GM12878 (cell line): ENCODE measurements at regions not wholly inside any gene's neighbourhood (a gene's known extent, or its start where the extent isn't known, plus 50 kb on each side); places are given as distances from the start of the nearest gene placed in this dataset.

Experiments used
- ATAC-seq: fragments of 200-7000 bp; cut with Tn5 transposase; 3 replicates; pipeline ENCODE4 v1.9.1; 2020; ENCODE audit warnings: mild to moderate bottlenecking, moderate library complexity
- BruUV-seq: library from RNA; stranded (reverse); fragments of 400-500 nt; replicated peaks from 2 replicates; lab custom pipeline; 2021; lab: Mats Ljungman, UMichigan
- CTCF ChIA-PET: fragments of 300-600 bp; sonication (Branson Sonifier 250); formaldehyde crosslinking; extraction: SDS; loops from one replicate; lab custom pipeline; 2021; ENCODE audit warnings: inconsistent platforms; lab: Yijun Ruan, JAX
- POLR2A ChIA-PET: fragments of 350-600 bp; formaldehyde crosslinking; extraction: SDS; loops from one replicate; lab custom pipeline; 2021; ENCODE audit warnings: inconsistent platforms; lab: Charles Lee
- RAD21 ChIA-PET: fragments of 300-600 bp; sonication (Branson Sonifier 250); formaldehyde crosslinking; loops from one replicate; lab custom pipeline; 2023; ENCODE audit warnings: antibody characterized with exemption; ENCODE audit not compliant: unreplicated experiment; lab: Charles Lee
- SMC1A ChIA-PET: fragments of 300-600 bp; sonication (Branson Sonifier 250); formaldehyde crosslinking; loops from one replicate; lab custom pipeline; 2023; ENCODE audit not compliant: unreplicated experiment, uncharacterized antibody; lab: Charles Lee
- DNase-seq: peaks from one replicate; pipeline ENCODE4 v3.0.0-alpha.2; 2011; ENCODE audit warnings: low read depth, low spot score
- FAIRE-seq: peaks from 3 replicates; lab custom pipeline; 2011; peaks lifted over from hg19 to GRCh38; lab: Jason Lieb, UNC
- H2AFZ ChIP-seq: 2 replicates; pipeline ENCODE4 v1.6.0; 2011; ENCODE audit warnings: low read depth, low read length, control low read depth; ENCODE audit not compliant: control insufficient read depth
- H3K27ac ChIP-seq: 2 replicates; pipeline ENCODE4 v1.5.1; 2011; ENCODE audit warnings: control low read depth; ENCODE audit not compliant: control insufficient read depth, insufficient read depth
- H3K27me3 ChIP-seq, 2 experiments: replicated peaks in 1 of 2; 2 replicates each; pipeline versions ENCODE4 v1.6.0 to v1.6.1; 2011; ENCODE audit warnings: low read length in 1 of 2; ENCODE audit not compliant: control insufficient read depth in 2 of 2, insufficient read depth in 2 of 2
- H3K36me3 ChIP-seq, 2 experiments: 2 replicates each; pipeline ENCODE4 v1.5.1; 2011; ENCODE audit warnings: low read length in 1 of 2; ENCODE audit not compliant: control insufficient read depth in 2 of 2, insufficient read depth in 2 of 2
- H3K4me1 ChIP-seq: 2 replicates; pipeline ENCODE4 v1.6.1; 2011; ENCODE audit warnings: mild to moderate bottlenecking, low read length, moderate library complexity, mixed read lengths; ENCODE audit not compliant: control insufficient read depth, insufficient read depth
- H3K4me2 ChIP-seq: 2 replicates; pipeline ENCODE4 v1.6.0; 2011; ENCODE audit warnings: control low read depth; ENCODE audit not compliant: control insufficient read depth, insufficient read depth
- H3K4me3 ChIP-seq: fragments of 200-600 bp; sonication (generic); 2 replicates; pipeline ENCODE4 v1.5.1; 2016
- H3K79me2 ChIP-seq: 2 replicates; pipeline ENCODE4 v1.6.0; 2011; ENCODE audit warnings: low read length; ENCODE audit not compliant: control insufficient read depth, insufficient read depth
- H3K9ac ChIP-seq: 2 replicates; pipeline ENCODE4 v1.8.0; 2011; ENCODE audit warnings: low read length, control low read depth, mixed read lengths; ENCODE audit not compliant: control insufficient read depth, insufficient read depth
- H3K9me3 ChIP-seq: replicated peaks from 3 replicates; pipeline ENCODE4 v1.5.1; 2011; ENCODE audit warnings: mild to moderate bottlenecking, low read length; ENCODE audit not compliant: control insufficient read depth, insufficient read depth
- H4K20me1 ChIP-seq: 2 replicates; pipeline ENCODE4 v1.6.0; 2011; ENCODE audit not compliant: control insufficient read depth, insufficient read depth
- E4F1 ChIP-seq: fragments of 450-650 bp; IDR thresholded peaks from 2 replicates; pipeline ENCODE4 v1.6.1; 2018; ENCODE audit warnings: borderline replicate concordance, mild to moderate bottlenecking; ENCODE audit not compliant: partially characterized antibody
- FOS ChIP-seq: IDR thresholded peaks from 3 replicates; pipeline ENCODE4 v1.6.1; 2011; ENCODE audit warnings: borderline replicate concordance; ENCODE audit not compliant: insufficient read length; ENCODE audit errors: extremely low read depth
- IKZF2 ChIP-seq, 2 experiments: fragments of 450-650 bp; IDR thresholded peaks; 2 replicates each; pipeline ENCODE4 v1.6.1; 2017; ENCODE audit warnings: mild to moderate bottlenecking in 2 of 2, moderate library complexity in 2 of 2
- MAX ChIP-seq: IDR thresholded peaks from 2 replicates; pipeline ENCODE4 v1.6.1; 2012; ENCODE audit warnings: low read depth, low read length, improper control_type of control experiment
- MEF2A ChIP-seq: IDR thresholded peaks from 2 replicates; pipeline ENCODE4 v1.6.1; 2011; ENCODE audit warnings: low read depth, mild to moderate bottlenecking, low read length, moderate library complexity; ENCODE audit not compliant: insufficient read depth
- MTA3 ChIP-seq: IDR thresholded peaks from 2 replicates; pipeline ENCODE4 v1.6.1; 2012; ENCODE audit warnings: low read length, inconsistent platforms, borderline replicate concordance
- NR2C2 ChIP-seq: IDR thresholded peaks from 2 replicates; pipeline ENCODE4 v1.6.1; 2011; ENCODE audit warnings: borderline replicate concordance, low read depth; ENCODE audit not compliant: control insufficient read depth, insufficient read length
- POLR2AphosphoS5 ChIP-seq: IDR thresholded peaks from 2 replicates; pipeline ENCODE4 v1.6.1; 2011; ENCODE audit warnings: mild to moderate bottlenecking, low read length, inconsistent platforms
- SIN3A ChIP-seq: IDR thresholded peaks from 2 replicates; pipeline ENCODE4 v1.6.1; 2012; ENCODE audit warnings: low read depth, low read length, improper control_type of control experiment
- SREBF1 ChIP-seq: IDR thresholded peaks from 2 replicates; pipeline ENCODE4 v1.6.1; 2012; ENCODE audit warnings: mild to moderate bottlenecking, low read length
- TARDBP ChIP-seq: IDR thresholded peaks from 2 replicates; pipeline ENCODE4 v1.6.1; 2016; ENCODE audit warnings: borderline replicate concordance
- ZBTB33 ChIP-seq: fragments of 450-650 bp; IDR thresholded peaks from 2 replicates; pipeline ENCODE4 v1.6.1; 2017; ENCODE audit warnings: mild to moderate bottlenecking
- ZBTB40 ChIP-seq: fragments of 450-650 bp; IDR thresholded peaks from 2 replicates; pipeline ENCODE4 v1.6.1; 2016; ENCODE audit warnings: mild to moderate bottlenecking, moderate library complexity, borderline replicate concordance
- ZNF207 ChIP-seq: fragments of 450-650 bp; IDR thresholded peaks from 2 replicates; pipeline ENCODE4 v1.6.1; 2014; ENCODE audit warnings: antibody characterized with exemption, mild to moderate bottlenecking, borderline replicate concordance
- WGBS: methylation state at CpG from one replicate; pipeline ENCODE4 v1.1.6; 2016; ENCODE audit warnings: low lambda C conversion rate; ENCODE audit not compliant: insufficient replicate concordance, insufficient coverage; ENCODE audit errors: missing lambda C conversion rate; 5-methylcytosine and 5-hydroxymethylcytosine counted together
- in situ Hi-C: fragments of 300-500 bp; cut with MboI; formaldehyde crosslinking; loops from 9 replicates; pipeline ENCODE4 v1.14.3; 2018; ENCODE audit warnings: mixed read lengths
- intact Hi-C: fragments of 100-400 bp; cut with micrococcal nuclease; formaldehyde crosslinking; loops from one replicate; pipeline ENCODE4 v1.14.2; 2022; ENCODE audit not compliant: unreplicated experiment

- Histone ChIP-seq H2AFZ (no peak overlapping the region), H3K27me3 (no peaks in the 10 kb centered on the region), H3K4me3 (no peak overlapping the region), H4K20me1 (no peaks in the 10 kb centered on the region), H3K9me3 (no peaks in the 10 kb centered on the region; the same call in 2 of the 3 replicates), H3K9ac (no peak overlapping the region), H3K4me1 (no peaks in the 10 kb centered on the region), H3K79me2 (no peaks in the 10 kb centered on the region), H3K36me3 (no peaks in the 10 kb centered on the region), H3K27ac (no peak overlapping the region), H3K4me2 (no peak overlapping the region)
- in situ Hi-C loops, result no loop called here
- BruUV-seq, result no TSS peak
- intact Hi-C loops, result no loop called here
- no peak for DNase-seq
- ChIA-PET CTCF (no interaction called here), RAD21 (no interaction called here), POLR2A (no interaction called here), SMC1A (no interaction called here)
- no peak for FAIRE-seq
- WGBS, result 27% methylated on average over 8 of the region's 8 CpGs
- no peak for TF ChIP-seq ZBTB40
- TF ChIP-seq POLR2AphosphoS5, result no peak
- no peak for TF ChIP-seq ZBTB33
- no peak for TF ChIP-seq MTA3
- no peak for TF ChIP-seq SIN3A
- TF ChIP-seq E4F1, result no peak
- no peak for TF ChIP-seq MEF2A
- no peak for TF ChIP-seq FOS
- no peak for TF ChIP-seq SREBF1
- no peak for TF ChIP-seq IKZF2 (IDR thresholded peaks at IDR 0.05)
- TF ChIP-seq TARDBP, result no peak
- TF ChIP-seq MAX, result no peak
- no peak for TF ChIP-seq NR2C2
- no peak for TF ChIP-seq ZNF207
- ATAC-seq, result no peak
Measured at GRCh38 chr13:111486331-111486730, 165.9 kb downstream of the TEX29 start.
